H1 (cell line): ENCODE measurements at regions not wholly inside any gene's neighbourhood (a gene's known extent, or its start where the extent isn't known, plus 50 kb on each side); places are given as distances from the start of the nearest gene placed in this dataset.
A peak's percentile ranks its signal among the peaks of the same experiment; 100 is the strongest.

Experiments
- CTCF ChIA-PET: fragments of 300-600 bp; sonication (Branson Sonifier 250); formaldehyde crosslinking; loops from one replicate; lab custom pipeline; 2021; ENCODE audit not compliant: partially characterized antibody; lab: Charles Lee
- POLR2A ChIA-PET: fragments of 300-600 bp; sonication (Branson Sonifier 250); formaldehyde crosslinking; loops from one replicate; lab custom pipeline; 2021; ENCODE audit warnings: inconsistent platforms; ENCODE audit not compliant: partially characterized antibody; lab: Charles Lee
- DNase-seq, 2 experiments: peaks; one replicate each; pipeline versions ENCODE4 v3.0.0 to v3.0.0-alpha.2; 2010 to 2022; ENCODE audit warnings: low spot score in 2 of 2, low read depth in 1 of 2, mixed read lengths in 1 of 2
- FAIRE-seq: peaks from 2 replicates; lab custom pipeline; 2011; peaks lifted over from hg19 to GRCh38; lab: Jason Lieb, UNC
- H2AFZ ChIP-seq: 2 replicates; pipeline ENCODE4 v1.8.1; 2012; ENCODE audit warnings: low read length, inconsistent platforms
- H2AK5ac ChIP-seq: 2 replicates; pipeline ENCODE4 v1.6.1; 2013; ENCODE audit warnings: low read depth, low read length
- H2BK120ac ChIP-seq: replicated peaks from 2 replicates; pipeline ENCODE3; 2013; ENCODE audit warnings: low read depth, low read length, inconsistent platforms
- H2BK12ac ChIP-seq: 2 replicates; pipeline ENCODE4 v1.6.1; 2013; ENCODE audit warnings: low read depth, low read length
- H2BK15ac ChIP-seq: 2 replicates; pipeline ENCODE4 v1.6.1; 2013; ENCODE audit warnings: low read length
- H2BK20ac ChIP-seq: 2 replicates; pipeline ENCODE4 v1.6.1; 2013; ENCODE audit warnings: low read length
- H2BK5ac ChIP-seq: 2 replicates; pipeline ENCODE4 v1.6.1; 2013; ENCODE audit warnings: low read depth, low read length
- H3K14ac ChIP-seq: 2 replicates; pipeline ENCODE4 v1.6.1; 2013; ENCODE audit warnings: inconsistent platforms; ENCODE audit not compliant: insufficient read length
- H3K18ac ChIP-seq: 2 replicates; pipeline ENCODE4 v1.6.1; 2013; ENCODE audit warnings: low read length; ENCODE audit errors: extremely low read depth
- H3K23ac ChIP-seq: 2 replicates; pipeline ENCODE4 v1.6.1; 2013; ENCODE audit warnings: inconsistent platforms; ENCODE audit not compliant: insufficient read length
- H3K23me2 ChIP-seq: 2 replicates; pipeline ENCODE4 v1.6.1; 2013; ENCODE audit warnings: low read depth, low read length
- H3K27ac ChIP-seq: 2 replicates; pipeline ENCODE4 v1.6.1; 2011; ENCODE audit warnings: low read depth, low read length, inconsistent platforms
- H3K27me3 ChIP-seq, 4 experiments: replicated peaks in 1 of 4; 1 replicate in 1 of 4; 2 replicates in 3 of 4; pipeline versions ENCODE4 v1.6.1 to v1.8.1; 2011 to 2013; ENCODE audit warnings: low read length in 3 of 4, mild to moderate bottlenecking in 3 of 4, inconsistent platforms in 2 of 4, mixed read lengths in 2 of 4, moderate library complexity in 1 of 4; ENCODE audit not compliant: control insufficient read depth in 3 of 4, insufficient read depth in 3 of 4; ENCODE audit errors: extremely low read depth in 1 of 4
- H3K36me3 ChIP-seq, 4 experiments: 2 replicates each; pipeline versions ENCODE4 v1.6.1 to v1.8.1; 2011 to 2013; ENCODE audit warnings: mild to moderate bottlenecking in 4 of 4, low read length in 3 of 4, moderate library complexity in 2 of 4, control low read depth in 1 of 4, inconsistent platforms in 1 of 4; ENCODE audit not compliant: insufficient read depth in 4 of 4, control insufficient read depth in 2 of 4
- H3K4ac ChIP-seq: replicated peaks from 2 replicates; pipeline ENCODE3; 2013; ENCODE audit warnings: low read length, low read depth, mixed read lengths, inconsistent platforms; ENCODE audit not compliant: insufficient read length
- H3K4me1 ChIP-seq, 4 experiments: replicated peaks in 1 of 4; 1 replicate in 1 of 4; 2 replicates in 3 of 4; pipeline versions ENCODE4 v1.6.1 to v1.8.1; 2011 to 2013; ENCODE audit warnings: low read length in 3 of 4, inconsistent platforms in 2 of 4, mixed read lengths in 1 of 4; ENCODE audit not compliant: insufficient read depth in 4 of 4, control insufficient read depth in 3 of 4
- H3K4me2 ChIP-seq, 2 experiments: 2 replicates each; pipeline versions ENCODE4 v1.6.1 to v1.8.1; 2011 to 2013; ENCODE audit warnings: low read depth in 2 of 2, low read length in 2 of 2, control low read depth in 1 of 2, inconsistent platforms in 1 of 2, mild to moderate bottlenecking in 1 of 2; ENCODE audit not compliant: insufficient read depth in 1 of 2
- H3K4me3 ChIP-seq, 4 experiments: fragments of 200-600, 300-600 bp in 1 of 4; sonication (generic), shearing (Covaris generic), sonication (Bioruptor Twin) in 1 of 4; 2 replicates each; pipeline versions ENCODE4 v1.5.1 to v1.8.1; 2011 to 2016; ENCODE audit warnings: low read length in 4 of 4, low read depth in 3 of 4, control low read depth in 2 of 4, inconsistent platforms in 2 of 4, mild to moderate bottlenecking in 2 of 4, mixed read lengths in 1 of 4, moderate library complexity in 1 of 4; ENCODE audit not compliant: insufficient read depth in 2 of 4; ENCODE audit errors: extremely low read depth in 1 of 4
- H3K56ac ChIP-seq: replicated peaks from 2 replicates; pipeline ENCODE3; 2013; ENCODE audit warnings: low read depth, mild to moderate bottlenecking, mixed read lengths, low read length, inconsistent platforms; ENCODE audit not compliant: insufficient read length
- H3K79me1 ChIP-seq: 2 replicates; pipeline ENCODE4 v1.6.1; 2013; ENCODE audit warnings: low read depth, low read length, control low read depth
- H3K79me2 ChIP-seq, 2 experiments: 2 replicates each; pipeline versions ENCODE4 v1.6.1 to v1.8.1; 2012 to 2013; ENCODE audit warnings: low read length in 2 of 2, mild to moderate bottlenecking in 2 of 2, inconsistent platforms in 1 of 2; ENCODE audit not compliant: insufficient read depth in 2 of 2, control insufficient read depth in 1 of 2
- H3K9ac ChIP-seq, 4 experiments: replicated peaks in 1 of 4; 1 replicate in 1 of 4; 2 replicates in 3 of 4; pipeline versions ENCODE4 v1.6.1 to v1.8.1; 2011 to 2013; ENCODE audit warnings: low read depth in 3 of 4, low read length in 3 of 4, control low read depth in 2 of 4, mild to moderate bottlenecking in 2 of 4, moderate library complexity in 2 of 4, inconsistent platforms in 1 of 4; ENCODE audit errors: extremely low read depth in 1 of 4
- H3K9me3 ChIP-seq, 2 experiments: 2 replicates each; pipeline versions ENCODE4 v1.6.1 to v1.8.1; 2012 to 2013; ENCODE audit warnings: mild to moderate bottlenecking in 2 of 2, moderate library complexity in 2 of 2, control low read depth in 1 of 2, inconsistent platforms in 1 of 2, low read depth in 1 of 2, low read length in 1 of 2, mixed read lengths in 1 of 2; ENCODE audit not compliant: insufficient read depth in 2 of 2
- H4K20me1 ChIP-seq, 2 experiments: replicated peaks in 1 of 2; 2 replicates each; pipeline versions ENCODE3 to v1.8.1; 2011 to 2013; ENCODE audit warnings: inconsistent platforms in 2 of 2, low read length in 2 of 2, mild to moderate bottlenecking in 1 of 2; ENCODE audit not compliant: insufficient read depth in 2 of 2, control insufficient read depth in 1 of 2
- H4K5ac ChIP-seq: 2 replicates; pipeline ENCODE4 v1.6.1; 2013; ENCODE audit warnings: low read length, low read depth, mixed read lengths, inconsistent platforms; ENCODE audit not compliant: insufficient read length
- H4K8ac ChIP-seq: 2 replicates; pipeline ENCODE4 v1.8.0; 2013; ENCODE audit warnings: mild to moderate bottlenecking, moderate library complexity, low read length, inconsistent platforms; ENCODE audit not compliant: insufficient read depth; ENCODE audit errors: extremely low read depth
- H4K91ac ChIP-seq: replicated peaks from 2 replicates; pipeline ENCODE3; 2013; ENCODE audit warnings: low read length, mixed read lengths, inconsistent platforms; ENCODE audit not compliant: insufficient read length
- WGBS, 2 experiments: shearing (Covaris generic) in 1 of 2; methylation state at CpG; one replicate each; pipeline versions ENCODE4 v1.1.6 to v1.1.7; 2013 to 2015; ENCODE audit warnings: low lambda C conversion rate in 2 of 2, mixed read lengths in 2 of 2, inconsistent platforms in 1 of 2, low coverage in 1 of 2, missing lambda C conversion rate in 1 of 2; ENCODE audit not compliant: insufficient replicate concordance in 2 of 2, insufficient coverage in 1 of 2, insufficient read length in 1 of 2; ENCODE audit errors: extremely low coverage in 1 of 2, missing lambda C conversion rate in 1 of 2; 5-methylcytosine and 5-hydroxymethylcytosine counted together

GRCh38 chr2:41955316-41956043 is 92.3 kb upstream of the PKDCC start:
- whole genome bisulfite sequencing, 2 experiments: 84% methylated on average over 5 of the region's 5 CpGs; no CpG with 5 or more reads in 1 of the 2 experiments
- H2BK120ac ChIP-seq: no peak overlapping the region
- H2BK5ac ChIP-seq: no peak overlapping the region
- H3K27ac ChIP-seq: no peak overlapping the region
- POLR2A ChIA-PET: no interaction called here
- H2AK5ac ChIP-seq: no peak overlapping the region
- no peaks in the 10 kb centered on the region for H3K36me3 ChIP-seq
- H2BK20ac ChIP-seq: peak overlapping the region; percentile 62; the same call in 1 of the 2 replicates
- no peaks in the 10 kb centered on the region for H4K20me1 ChIP-seq
- no peak overlapping the region for H3K4me2 ChIP-seq
- no peak overlapping the region; the same call in 1 of the 2 replicates for H4K8ac ChIP-seq
- DNase-seq (no peak), FAIRE-seq (no peak)
- no peaks in the 10 kb centered on the region for H3K27me3 ChIP-seq
- CTCF ChIA-PET: no interaction called here
- H3K4me1 ChIP-seq: peaks cover 0 to 6% (median 1%) of the 10 kb centered on the region in 4 experiments; a peak in 4 of 7 replicates
- H4K91ac ChIP-seq: no peak overlapping the region
- H3K14ac ChIP-seq: no peak overlapping the region
- no peak overlapping the region for H3K9ac ChIP-seq
- H3K9me3 ChIP-seq: no peaks in the 10 kb centered on the region
- H3K23me2 ChIP-seq: peaks cover 4% of the 10 kb centered on the region; the same call in 1 of the 2 replicates
- no peak overlapping the region for H4K5ac ChIP-seq
- no peaks in the 10 kb centered on the region for H3K79me2 ChIP-seq
- no peaks in the 10 kb centered on the region for H3K79me1 ChIP-seq
- no peak overlapping the region for H3K4me3 ChIP-seq
- H3K18ac ChIP-seq: no peak overlapping the region
- H2AFZ ChIP-seq: no peak overlapping the region
- H3K23ac ChIP-seq: no peak overlapping the region
- H2BK12ac ChIP-seq: 0 out of 2 replicates have a peak overlapping the region, but pooled peaks have one; percentile 6
- H2BK15ac ChIP-seq: no peak overlapping the region
- H3K4ac ChIP-seq: no peak overlapping the region
- H3K56ac ChIP-seq: no peak overlapping the region
